Upper lobe of right lung (tissue), 1 donor: ENCODE measurements at regions not wholly inside any gene's neighbourhood (a gene's known extent, or its start where the extent isn't known, plus 50 kb on each side); places are given as distances from the start of the nearest gene placed in this dataset.

Source experiments
- ATAC-seq: fragments of 200-7000 bp; cut with Tn5 transposase; one replicate; pipeline ENCODE4 v1.9.1; 2020; ENCODE audit warnings: mild to moderate bottlenecking, moderate library complexity
- DNase-seq: peaks from one replicate; pipeline ENCODE4 v3.0.0-alpha.2; 2020
- H3K27ac ChIP-seq: fragments of 200-600 bp; one replicate; pipeline ENCODE4 v1.8.0; 2022
- H3K27me3 ChIP-seq: fragments of 200-600 bp; one replicate; pipeline ENCODE4 v1.8.0; 2022; ENCODE audit warnings: mild to moderate bottlenecking
- H3K36me3 ChIP-seq: fragments of 200-600 bp; one replicate; pipeline ENCODE4 v1.8.0; 2022
- H3K4me1 ChIP-seq: fragments of 200-600 bp; one replicate; pipeline ENCODE4 v1.8.0; 2022
- H3K4me3 ChIP-seq: fragments of 200-600 bp; one replicate; pipeline ENCODE4 v1.8.0; 2022; ENCODE audit warnings: mild to moderate bottlenecking
- H3K9me3 ChIP-seq: fragments of 200-600 bp; one replicate; pipeline ENCODE4 v1.8.0; 2022
- intact Hi-C: fragments of 100-400 bp; cut with DNase I; formaldehyde crosslinking; loops from one replicate; pipeline ENCODE4 v1.11.0; 2022
- TF ChIP-seq, protein P1 (sequence below): fragments of 200-600 bp; IDR thresholded peaks from one replicate; pipeline ENCODE4 v1.8.0; 2022; ENCODE audit warnings: antibody characterized with exemption
- donor health status: DM: no; HTN: yes; CAD: no; lungs with severe emphysema.

DNA sequence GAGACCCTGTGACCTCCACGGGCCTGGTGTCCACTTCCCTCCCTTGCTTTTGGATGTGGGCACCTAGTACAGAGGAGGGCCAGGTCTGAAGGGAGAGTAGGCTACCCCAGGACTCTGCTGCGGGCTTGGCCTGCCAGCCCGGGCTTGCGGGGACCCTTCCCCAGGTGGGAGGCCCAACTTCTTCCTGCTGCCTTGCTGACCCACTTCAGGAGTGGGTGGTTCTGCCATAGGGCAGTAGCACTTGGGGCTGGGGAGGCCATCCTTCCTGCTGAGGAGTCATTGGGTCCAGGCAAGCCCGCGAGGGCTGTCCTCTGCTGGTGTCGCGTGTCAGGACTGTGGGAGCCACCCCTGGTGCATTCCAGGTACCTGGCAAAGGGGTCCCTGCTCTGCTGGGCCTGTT lies 1250.0 kb downstream of the BRD1 start:
- Histone ChIP-seq H3K27ac (no peak overlapping the region), H3K27me3 (peaks cover 46% of the 10 kb centered on the region), H3K4me3 (no peak overlapping the region), H3K36me3 (no peaks in the 10 kb centered on the region), H3K4me1 (no peaks in the 10 kb centered on the region), H3K9me3 (no peaks in the 10 kb centered on the region)
- intact Hi-C loops = no loop called here
- TF ChIP-seq, protein P1, sequence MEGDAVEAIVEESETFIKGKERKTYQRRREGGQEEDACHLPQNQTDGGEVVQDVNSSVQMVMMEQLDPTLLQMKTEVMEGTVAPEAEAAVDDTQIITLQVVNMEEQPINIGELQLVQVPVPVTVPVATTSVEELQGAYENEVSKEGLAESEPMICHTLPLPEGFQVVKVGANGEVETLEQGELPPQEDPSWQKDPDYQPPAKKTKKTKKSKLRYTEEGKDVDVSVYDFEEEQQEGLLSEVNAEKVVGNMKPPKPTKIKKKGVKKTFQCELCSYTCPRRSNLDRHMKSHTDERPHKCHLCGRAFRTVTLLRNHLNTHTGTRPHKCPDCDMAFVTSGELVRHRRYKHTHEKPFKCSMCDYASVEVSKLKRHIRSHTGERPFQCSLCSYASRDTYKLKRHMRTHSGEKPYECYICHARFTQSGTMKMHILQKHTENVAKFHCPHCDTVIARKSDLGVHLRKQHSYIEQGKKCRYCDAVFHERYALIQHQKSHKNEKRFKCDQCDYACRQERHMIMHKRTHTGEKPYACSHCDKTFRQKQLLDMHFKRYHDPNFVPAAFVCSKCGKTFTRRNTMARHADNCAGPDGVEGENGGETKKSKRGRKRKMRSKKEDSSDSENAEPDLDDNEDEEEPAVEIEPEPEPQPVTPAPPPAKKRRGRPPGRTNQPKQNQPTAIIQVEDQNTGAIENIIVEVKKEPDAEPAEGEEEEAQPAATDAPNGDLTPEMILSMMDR = no peak
- no peak for DNase-seq
- ATAC-seq = no peak

DNA sequence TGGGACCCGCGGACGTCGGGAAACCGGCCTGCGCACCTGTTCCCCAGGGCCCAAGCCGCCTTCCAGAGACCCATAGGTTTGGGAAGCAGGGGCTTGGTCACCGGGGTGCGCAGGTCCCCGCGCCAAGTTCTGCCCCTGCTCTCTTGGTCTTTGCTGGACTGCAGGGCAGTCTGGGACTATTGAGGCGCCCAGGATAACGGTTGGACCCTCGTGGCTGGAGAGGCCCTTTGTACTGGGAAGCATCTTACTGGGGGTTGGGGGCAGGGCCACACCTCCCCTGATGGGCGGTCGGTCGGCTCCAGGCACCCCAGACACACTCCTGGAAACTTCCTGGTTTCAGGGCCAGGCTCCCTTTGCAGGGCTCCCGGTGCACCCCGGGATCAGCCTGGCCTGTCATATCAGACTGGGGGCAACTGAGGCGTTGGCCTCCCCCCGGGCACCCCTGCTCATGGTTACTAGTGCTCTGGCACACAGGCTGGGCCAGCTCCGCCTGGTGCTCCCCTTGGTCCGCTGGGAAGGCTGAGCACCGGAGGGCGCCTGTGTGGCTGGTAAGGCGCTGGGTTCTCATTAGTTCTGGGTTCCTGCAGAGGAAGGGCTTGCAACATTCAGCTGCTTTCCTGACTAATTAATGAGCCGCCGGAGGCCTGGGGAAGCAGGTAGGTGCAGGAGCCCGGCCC lies 1250.5 kb downstream of the BRD1 start:
- no peaks in the 10 kb centered on the region for H3K36me3 ChIP-seq
- H3K27me3 ChIP-seq = peaks cover 48% of the 10 kb centered on the region
- no peaks in the 10 kb centered on the region for H3K9me3 ChIP-seq
- no peaks in the 10 kb centered on the region for H3K4me1 ChIP-seq
- TF ChIP-seq, protein P1 = no peak
- no peak overlapping the region for H3K27ac ChIP-seq
- ATAC-seq (no peak), DNase-seq (no peak)
- H3K4me3 ChIP-seq = no peak overlapping the region
- intact Hi-C loops = no loop called here

DNA sequence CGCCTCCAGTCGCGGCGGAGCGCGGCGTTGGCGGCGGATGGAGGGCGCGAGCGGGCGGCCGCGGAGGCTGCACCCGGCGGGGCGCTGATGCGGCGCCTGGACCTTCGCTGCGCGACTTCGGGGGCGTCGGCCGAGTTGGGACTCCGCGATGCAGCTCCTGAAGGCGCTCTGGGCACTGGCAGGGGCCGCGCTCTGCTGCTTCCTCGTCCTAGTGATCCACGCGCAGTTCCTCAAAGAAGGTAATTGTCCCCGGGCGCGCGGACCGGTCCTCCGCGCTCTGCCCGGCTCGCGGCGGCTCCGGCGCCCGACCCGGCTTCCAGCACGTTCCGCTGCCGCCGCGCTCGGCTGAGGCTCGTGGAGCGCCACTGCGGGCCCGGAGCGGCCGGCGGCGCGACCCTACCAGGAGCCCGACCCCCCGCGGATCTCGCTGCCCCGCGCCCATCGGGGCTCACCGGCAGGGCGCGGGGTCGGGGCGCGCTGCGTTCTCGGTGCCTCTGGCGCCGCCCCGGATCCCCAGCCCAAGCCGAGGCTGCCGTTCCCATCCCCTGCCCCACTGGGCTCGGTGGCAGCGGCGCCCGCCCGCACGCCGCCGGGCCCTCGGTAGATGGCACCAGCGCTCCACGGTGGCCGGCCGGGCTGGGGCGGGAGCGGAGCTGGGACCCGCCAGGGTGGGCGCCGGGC lies 1251.2 kb downstream of the BRD1 start:
- DNase-seq (no peak), ATAC-seq (peak; percentile 42)
- Histone ChIP-seq H3K36me3 (no peaks in the 10 kb centered on the region), H3K4me3 (peak overlapping the region; percentile 25), H3K27me3 (peaks cover 50% of the 10 kb centered on the region), H3K9me3 (no peaks in the 10 kb centered on the region), H3K27ac (no peak overlapping the region), H3K4me1 (no peaks in the 10 kb centered on the region)
- TF ChIP-seq, protein P1 = peak; percentile 13
- intact Hi-C loops = no loop called here

DNA sequence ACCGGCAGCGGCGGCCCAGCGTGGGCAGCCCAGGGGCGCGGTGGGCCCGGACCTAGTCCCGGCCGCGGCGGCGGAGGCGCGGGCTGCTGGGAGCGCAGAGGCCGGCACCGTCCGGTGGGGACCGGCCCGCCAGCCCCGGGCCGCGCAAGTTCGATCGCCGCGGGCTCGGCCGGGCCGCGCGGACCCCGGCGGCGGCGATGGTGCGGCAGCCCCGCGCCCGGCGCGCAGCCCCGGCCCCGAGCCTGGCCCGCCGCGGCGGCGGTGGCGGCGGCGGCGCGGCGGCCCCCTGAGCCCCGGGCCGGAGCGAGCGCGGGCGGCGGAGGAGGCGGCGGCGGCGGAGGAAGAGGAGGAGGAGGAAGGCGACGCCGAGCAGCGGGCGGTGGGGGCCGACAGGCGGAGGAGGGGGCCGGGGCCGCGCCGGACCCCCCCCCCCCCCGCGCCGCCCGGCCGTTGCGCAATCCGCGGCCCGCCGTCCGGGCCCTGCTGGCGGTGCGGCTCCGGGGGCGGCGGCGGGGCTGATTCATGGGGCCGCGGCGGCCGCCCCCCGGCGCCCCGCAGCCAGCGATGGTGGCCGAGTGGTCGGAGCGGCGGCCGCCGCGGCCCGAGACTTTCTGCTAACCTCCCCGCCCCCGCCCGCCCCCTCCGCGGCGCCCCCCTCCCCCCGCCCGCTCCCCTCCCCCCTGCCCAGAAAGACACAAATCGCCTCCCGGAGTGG lies 1251.9 kb downstream of the BRD1 start:
- intact Hi-C loops = no loop called here

DNA sequence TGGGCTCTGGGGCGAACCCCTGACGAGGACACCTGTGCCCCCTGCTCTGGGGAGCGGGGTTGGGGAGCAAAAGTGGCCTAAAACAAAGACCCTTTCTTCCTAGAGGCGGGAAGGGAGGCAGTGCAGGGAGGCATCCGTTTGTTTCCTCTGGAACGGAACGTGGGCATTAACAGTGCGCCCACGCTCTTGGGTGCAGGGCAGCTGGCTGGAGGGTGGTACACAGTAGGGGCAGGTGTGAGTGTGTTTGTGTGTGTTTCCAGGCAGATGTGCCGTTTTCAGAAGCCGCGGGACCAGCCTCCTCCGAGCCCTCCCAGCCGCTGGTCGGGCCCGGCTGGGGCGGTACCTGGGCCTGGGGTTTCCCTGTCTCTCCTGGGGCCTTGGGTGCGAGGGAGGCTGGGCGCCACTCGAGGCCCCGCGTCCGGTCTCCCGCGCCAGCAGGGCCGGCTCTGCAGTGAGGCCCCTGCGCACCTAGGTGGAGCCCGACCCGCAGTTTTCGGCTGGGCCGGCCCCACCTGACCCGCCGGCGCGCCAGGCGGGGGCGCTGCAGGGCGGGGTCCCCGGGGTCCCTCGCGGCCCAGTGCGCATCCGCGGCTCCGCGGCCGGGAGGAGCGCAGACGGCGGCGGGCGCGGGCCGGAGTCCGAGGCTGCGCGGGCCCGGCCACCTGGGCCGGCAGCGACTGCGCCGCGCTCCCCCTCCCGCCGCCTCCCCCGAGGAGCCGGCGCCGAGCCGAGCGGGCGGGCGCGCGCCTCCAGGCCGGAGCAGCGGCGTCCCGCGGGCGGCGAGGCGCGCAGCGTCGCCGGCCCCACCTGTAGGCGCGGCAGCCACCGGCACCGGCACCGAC lies 1252.7 kb downstream of the BRD1 start:
- no peak overlapping the region for H3K27ac ChIP-seq
- H3K4me3 ChIP-seq = no peak overlapping the region
- ATAC-seq (peak; percentile 87), DNase-seq (peak; percentile 81)
- no peaks in the 10 kb centered on the region for H3K4me1 ChIP-seq
- intact Hi-C loops = no loop called here
- peaks cover 50% of the 10 kb centered on the region for H3K27me3 ChIP-seq
- H3K9me3 ChIP-seq = peaks cover 5% of the 10 kb centered on the region
- H3K36me3 ChIP-seq = no peaks in the 10 kb centered on the region
- TF ChIP-seq, protein P1 = peak; percentile 30

More for the DNA sequence above, 1251.9 kb downstream of the BRD1 start:
- DNase-seq = no peak
- ATAC-seq = no peak
- Histone ChIP-seq H3K36me3 (no peaks in the 10 kb centered on the region), H3K4me3 (peak overlapping the region; percentile 25), H3K4me1 (no peaks in the 10 kb centered on the region), H3K27ac (no peak overlapping the region), H3K27me3 (peaks cover 50% of the 10 kb centered on the region), H3K9me3 (peaks cover 3% of the 10 kb centered on the region)
- TF ChIP-seq, protein P1 = no peak
